NCI-H2227 treated with DMSO at 0.1 percent for 48 hours (cell line): ENCODE measurements at regions not wholly inside any gene's neighbourhood (a gene's known extent, or its start where the extent isn't known, plus 50 kb on each side); places are given as distances from the start of the nearest gene placed in this dataset.
"Not testable (repeated sequence)": the region's sequence is repeated elsewhere in the genome, so short reads cannot be mapped to it uniquely, and the experiment has no call there.

Experiments
- DNase-seq: peaks from one replicate; lab custom pipeline; 2025; lab: John Stamatoyannopoulos, UW

- DNase-seq: no peak
These were observed 205.5 kb downstream of the SLC4A3 start for GRCh38 chr2:219832904-219833303.

GRCh38 chr2:219835493-219835892, 208.1 kb downstream of the SLC4A3 start:
- no peak for DNase-seq

- no peak for DNase-seq
These were observed 209.3 kb downstream of the SLC4A3 start for GRCh38 chr2:219836647-219837177.

- no peak for DNase-seq
These were observed 217.1 kb downstream of the SLC4A3 start for GRCh38 chr2:219844401-219845091.

- DNase-seq: no peak
These were observed 221.5 kb downstream of the SLC4A3 start for GRCh38 chr2:219848882-219849281.

GRCh38 chr2:219851169-219851568, 223.7 kb downstream of the SLC4A3 start:
- DNase-seq: no peak

- DNase-seq: no peak
These were observed 224.5 kb downstream of the SLC4A3 start for GRCh38 chr2:219851801-219852481.

GRCh38 chr2:219852626-219853025, 225.2 kb downstream of the SLC4A3 start:
- DNase-seq: no peak

- no peak for DNase-seq
These were observed 229.2 kb downstream of the SLC4A3 start for GRCh38 chr2:219856602-219857001.

GRCh38 chr2:219857751-219858150, 230.3 kb downstream of the SLC4A3 start:
- DNase-seq: no peak

GRCh38 chr2:219861307-219861706, 233.9 kb downstream of the SLC4A3 start:
- no peak for DNase-seq

- no peak for DNase-seq
These were observed 236.7 kb downstream of the SLC4A3 start for GRCh38 chr2:219864154-219864553.

- DNase-seq: no peak
These were observed 241.2 kb downstream of the SLC4A3 start for GRCh38 chr2:219868635-219869034.

- no peak for DNase-seq
These were observed 242.6 kb downstream of the SLC4A3 start for GRCh38 chr2:219870041-219870440.

GRCh38 chr2:219871351-219871750, 243.9 kb downstream of the SLC4A3 start:
- no peak for DNase-seq

GRCh38 chr2:219875036-219875435, 247.6 kb downstream of the SLC4A3 start:
- DNase-seq: no peak

- DNase-seq: not testable (repeated sequence)
These were observed 248.6 kb downstream of the SLC4A3 start for GRCh38 chr2:219875986-219876385.

GRCh38 chr2:219876931-219877330, 249.5 kb downstream of the SLC4A3 start:
- no peak for DNase-seq

GRCh38 chr2:219877728-219878127, 250.3 kb downstream of the SLC4A3 start:
- DNase-seq: no peak

GRCh38 chr2:219878516-219878915, 251.1 kb downstream of the SLC4A3 start:
- DNase-seq: no peak

GRCh38 chr2:219881851-219882250, 254.4 kb downstream of the SLC4A3 start:
- DNase-seq: no peak

- DNase-seq: no peak
These were observed 259.2 kb downstream of the SLC4A3 start for GRCh38 chr2:219886615-219887014.

- DNase-seq: no peak
These were observed 260.4 kb downstream of the SLC4A3 start for GRCh38 chr2:219887870-219888269.
